ENCODE measurements at regions not wholly inside any gene's neighbourhood (a gene's known extent, or its start where the extent isn't known, plus 50 kb on each side); places are given as distances from the start of the nearest gene placed in this dataset.

DNA sequence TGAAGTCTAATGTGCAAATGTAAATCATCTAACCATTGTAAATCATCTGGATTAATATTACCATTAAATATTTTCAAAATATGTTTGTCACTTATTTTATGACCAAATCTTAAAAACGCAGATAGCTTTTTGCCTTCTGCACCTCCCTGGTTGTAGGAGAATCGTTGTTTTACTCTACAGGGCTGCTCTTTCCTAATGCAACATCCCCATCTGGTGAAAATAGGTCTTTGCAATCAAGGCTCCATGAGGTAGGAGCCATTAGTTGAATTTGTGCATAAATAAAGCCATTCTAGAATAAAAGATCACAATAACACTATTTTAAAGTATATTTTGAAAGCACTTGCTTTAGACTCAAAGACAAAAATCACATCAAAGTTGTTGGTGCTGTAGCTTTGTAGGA is 535.6 kb upstream of the AGTR1 start:
- H3K4me1 ChIP-seq (ENCODE audit: control insufficient read depth, insufficient read depth, low read length) = no peaks in the 10 kb centered on the region
- no peaks in the 10 kb centered on the region for H3K36me3 ChIP-seq (ENCODE audit: control insufficient read depth, insufficient read depth, low read length)
- in situ Hi-C loops (cut with HindIII; ENCODE audit: low pct_unique_long_range_greater_than_20kb, low sequenced_read_pairs) (no loop called here), intact Hi-C loops (cut with micrococcal nuclease; ENCODE audit: unreplicated experiment) (no loop called here)
- no TSS peak for BruUV-seq (replicated peaks)
- H3K9me3 ChIP-seq (ENCODE audit: control insufficient read depth, insufficient read depth, low read depth, low read length) = peaks cover 5% of the 10 kb centered on the region; the same call in 1 of the 2 replicates
- no peak overlapping the region for H3K4me3 ChIP-seq (ENCODE audit: low read depth in 2 of 2, low read length in 2 of 2)
- TF ChIP-seq SIN3A (IDR thresholded peaks at IDR 0.05; ENCODE audit: borderline replicate concordance, insufficient read depth, low read depth, low read length) (no peak), POLR2AphosphoS5 (IDR thresholded peaks at IDR 0.05; ENCODE audit: low read depth, low read length) (no peak), TCF7L2 (IDR thresholded peaks at IDR 0.05; ENCODE audit: low read depth, low read length) (no peak)
- TF ChIP-seq, protein P1, sequence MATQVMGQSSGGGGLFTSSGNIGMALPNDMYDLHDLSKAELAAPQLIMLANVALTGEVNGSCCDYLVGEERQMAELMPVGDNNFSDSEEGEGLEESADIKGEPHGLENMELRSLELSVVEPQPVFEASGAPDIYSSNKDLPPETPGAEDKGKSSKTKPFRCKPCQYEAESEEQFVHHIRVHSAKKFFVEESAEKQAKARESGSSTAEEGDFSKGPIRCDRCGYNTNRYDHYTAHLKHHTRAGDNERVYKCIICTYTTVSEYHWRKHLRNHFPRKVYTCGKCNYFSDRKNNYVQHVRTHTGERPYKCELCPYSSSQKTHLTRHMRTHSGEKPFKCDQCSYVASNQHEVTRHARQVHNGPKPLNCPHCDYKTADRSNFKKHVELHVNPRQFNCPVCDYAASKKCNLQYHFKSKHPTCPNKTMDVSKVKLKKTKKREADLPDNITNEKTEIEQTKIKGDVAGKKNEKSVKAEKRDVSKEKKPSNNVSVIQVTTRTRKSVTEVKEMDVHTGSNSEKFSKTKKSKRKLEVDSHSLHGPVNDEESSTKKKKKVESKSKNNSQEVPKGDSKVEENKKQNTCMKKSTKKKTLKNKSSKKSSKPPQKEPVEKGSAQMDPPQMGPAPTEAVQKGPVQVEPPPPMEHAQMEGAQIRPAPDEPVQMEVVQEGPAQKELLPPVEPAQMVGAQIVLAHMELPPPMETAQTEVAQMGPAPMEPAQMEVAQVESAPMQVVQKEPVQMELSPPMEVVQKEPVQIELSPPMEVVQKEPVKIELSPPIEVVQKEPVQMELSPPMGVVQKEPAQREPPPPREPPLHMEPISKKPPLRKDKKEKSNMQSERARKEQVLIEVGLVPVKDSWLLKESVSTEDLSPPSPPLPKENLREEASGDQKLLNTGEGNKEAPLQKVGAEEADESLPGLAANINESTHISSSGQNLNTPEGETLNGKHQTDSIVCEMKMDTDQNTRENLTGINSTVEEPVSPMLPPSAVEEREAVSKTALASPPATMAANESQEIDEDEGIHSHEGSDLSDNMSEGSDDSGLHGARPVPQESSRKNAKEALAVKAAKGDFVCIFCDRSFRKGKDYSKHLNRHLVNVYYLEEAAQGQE (IDR thresholded peaks at IDR 0.05; ENCODE audit: insufficient read depth in 1 of 2, low read depth in 2 of 2, low read length in 1 of 2) = no peak
- TF ChIP-seq, protein P2, sequence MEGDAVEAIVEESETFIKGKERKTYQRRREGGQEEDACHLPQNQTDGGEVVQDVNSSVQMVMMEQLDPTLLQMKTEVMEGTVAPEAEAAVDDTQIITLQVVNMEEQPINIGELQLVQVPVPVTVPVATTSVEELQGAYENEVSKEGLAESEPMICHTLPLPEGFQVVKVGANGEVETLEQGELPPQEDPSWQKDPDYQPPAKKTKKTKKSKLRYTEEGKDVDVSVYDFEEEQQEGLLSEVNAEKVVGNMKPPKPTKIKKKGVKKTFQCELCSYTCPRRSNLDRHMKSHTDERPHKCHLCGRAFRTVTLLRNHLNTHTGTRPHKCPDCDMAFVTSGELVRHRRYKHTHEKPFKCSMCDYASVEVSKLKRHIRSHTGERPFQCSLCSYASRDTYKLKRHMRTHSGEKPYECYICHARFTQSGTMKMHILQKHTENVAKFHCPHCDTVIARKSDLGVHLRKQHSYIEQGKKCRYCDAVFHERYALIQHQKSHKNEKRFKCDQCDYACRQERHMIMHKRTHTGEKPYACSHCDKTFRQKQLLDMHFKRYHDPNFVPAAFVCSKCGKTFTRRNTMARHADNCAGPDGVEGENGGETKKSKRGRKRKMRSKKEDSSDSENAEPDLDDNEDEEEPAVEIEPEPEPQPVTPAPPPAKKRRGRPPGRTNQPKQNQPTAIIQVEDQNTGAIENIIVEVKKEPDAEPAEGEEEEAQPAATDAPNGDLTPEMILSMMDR (IDR thresholded peaks at IDR 0.05) = no peak; the same call in 1 of the 2 replicates
- DNase-seq (ENCODE audit: low read depth, low spot score) (no peak), ATAC-seq (no peak)
- POLR2A ChIA-PET = no interaction called here
- CTCF ChIA-PET = no interaction called here
- H3K27me3 ChIP-seq (ENCODE audit: control insufficient read depth, insufficient read depth, low read length) = no peaks in the 10 kb centered on the region
- no peak overlapping the region for H3K27ac ChIP-seq (ENCODE audit: low read length)

DNA sequence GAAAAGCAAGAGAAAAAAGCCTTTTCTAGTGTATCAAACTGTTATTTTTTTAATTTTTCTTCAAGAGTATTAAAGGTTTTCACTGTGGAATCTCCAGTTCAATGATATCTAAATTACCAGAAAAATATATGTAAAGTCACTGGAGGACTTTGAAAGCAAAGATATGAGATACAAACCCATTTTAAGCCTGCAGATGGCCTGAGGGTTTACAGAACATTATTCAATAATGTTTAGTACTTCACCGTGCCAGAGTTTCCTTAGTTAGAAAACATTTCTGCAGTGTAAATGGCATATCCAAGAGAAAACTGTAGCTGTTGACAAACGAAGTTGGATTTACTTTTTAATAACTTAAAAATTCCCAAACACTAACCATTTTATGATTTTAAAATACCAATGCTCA is 529.4 kb upstream of the AGTR1 start:
- TF ChIP-seq, protein P2 (IDR thresholded peaks at IDR 0.05) = no peak
- intact Hi-C loops (cut with micrococcal nuclease; ENCODE audit: unreplicated experiment) = no loop called here
- H3K27me3 ChIP-seq (ENCODE audit: control insufficient read depth, insufficient read depth, low read length) = no peaks in the 10 kb centered on the region
- H3K27ac ChIP-seq (ENCODE audit: low read length) = no peak overlapping the region
- CTCF ChIA-PET = no interaction called here
- H3K36me3 ChIP-seq (ENCODE audit: control insufficient read depth, insufficient read depth, low read length) = no peaks in the 10 kb centered on the region
- no peak overlapping the region for H3K4me3 ChIP-seq (ENCODE audit: low read depth in 2 of 2, low read length in 2 of 2)
- POLR2A ChIA-PET = no interaction called here
- in situ Hi-C loops (cut with HindIII; ENCODE audit: low pct_unique_long_range_greater_than_20kb, low sequenced_read_pairs) = no loop called here
- H3K4me1 ChIP-seq (ENCODE audit: control insufficient read depth, insufficient read depth, low read length) = no peaks in the 10 kb centered on the region
- no peak for DNase-seq (ENCODE audit: low read depth, low spot score)
- H3K9me3 ChIP-seq (ENCODE audit: control insufficient read depth, insufficient read depth, low read depth, low read length) = no peaks in the 10 kb centered on the region
- no TSS peak for BruUV-seq (replicated peaks)
- no peak for ATAC-seq

DNA sequence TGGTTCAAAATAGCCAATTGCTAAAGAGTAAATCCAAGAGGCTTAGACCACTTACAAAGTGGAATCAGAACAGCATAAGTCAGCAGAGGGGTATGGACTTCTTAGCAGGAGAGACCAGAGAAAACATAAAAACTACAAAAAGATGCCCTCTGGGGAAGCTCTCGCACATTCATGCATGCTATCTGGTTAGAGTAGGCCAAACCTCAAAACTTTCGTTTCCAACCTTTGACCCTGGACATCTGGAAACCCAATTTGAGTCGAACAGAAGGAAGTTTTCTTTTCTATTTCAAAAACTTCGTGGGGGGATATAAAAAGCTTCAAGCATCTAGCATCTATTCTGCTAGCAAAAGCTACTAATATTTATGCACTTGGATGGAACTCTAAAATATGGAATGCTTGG is 523.9 kb upstream of the AGTR1 start:
- ATAC-seq = no peak

More for the DNA sequence above, 523.9 kb upstream of the AGTR1 start:
- CTCF ChIA-PET = no interaction called here
- no peaks in the 10 kb centered on the region for H3K4me1 ChIP-seq (ENCODE audit: control insufficient read depth, insufficient read depth, low read length)
- no TSS peak for BruUV-seq (replicated peaks)
- POLR2A ChIA-PET = no interaction called here
- TF ChIP-seq, protein P2 (IDR thresholded peaks at IDR 0.05) = no peak
- TF ChIP-seq TCF7L2 (IDR thresholded peaks at IDR 0.05; ENCODE audit: low read depth, low read length) (no peak), POLR2AphosphoS5 (IDR thresholded peaks at IDR 0.05; ENCODE audit: low read depth, low read length) (no peak), SIN3A (IDR thresholded peaks at IDR 0.05; ENCODE audit: borderline replicate concordance, insufficient read depth, low read depth, low read length) (no peak)
- TF ChIP-seq, protein P1 (IDR thresholded peaks at IDR 0.05; ENCODE audit: insufficient read depth in 1 of 2, low read depth in 2 of 2, low read length in 1 of 2) = no peak
- H3K4me3 ChIP-seq (ENCODE audit: low read depth in 2 of 2, low read length in 2 of 2) = no peak overlapping the region
- no peaks in the 10 kb centered on the region for H3K36me3 ChIP-seq (ENCODE audit: control insufficient read depth, insufficient read depth, low read length)
- in situ Hi-C loops (cut with HindIII; ENCODE audit: low pct_unique_long_range_greater_than_20kb, low sequenced_read_pairs) (no loop called here), intact Hi-C loops (cut with micrococcal nuclease; ENCODE audit: unreplicated experiment) (no loop called here)
- peaks cover 4% of the 10 kb centered on the region; the same call in 1 of the 2 replicates for H3K9me3 ChIP-seq (ENCODE audit: control insufficient read depth, insufficient read depth, low read depth, low read length)
- no peak overlapping the region for H3K27ac ChIP-seq (ENCODE audit: low read length)
- no peaks in the 10 kb centered on the region for H3K27me3 ChIP-seq (ENCODE audit: control insufficient read depth, insufficient read depth, low read length)
- no peak for DNase-seq (ENCODE audit: low read depth, low spot score)

All from Panc1 (cell line).